Right atrium auricular region (tissue), 2 donors: ENCODE measurements at regions not wholly inside any gene's neighbourhood (a gene's known extent, or its start where the extent isn't known, plus 50 kb on each side); places are given as distances from the start of the nearest gene placed in this dataset.

Experiments
- DNase-seq: peaks from one replicate; pipeline ENCODE4 v3.0.0-alpha.2; 2019; ENCODE audit warnings: low spot score
- H3K27ac ChIP-seq, 2 donors: fragments of 200-600 bp; sonication (generic); 1 replicate in 1 of 2; 2 replicates in 1 of 2; pipeline ENCODE4 v1.5.1; 2016 to 2019
- H3K27me3 ChIP-seq, 2 donors: fragments of 200-600 bp; sonication (generic); one replicate each; pipeline versions ENCODE4 v1.5.1 to v1.6.0; 2017 to 2019
- H3K36me3 ChIP-seq: fragments of 200-600 bp; sonication (generic); one replicate; pipeline ENCODE4 v1.5.1; 2016
- H3K4me1 ChIP-seq, 2 donors: fragments of 200-600 bp; sonication (generic); one replicate each; pipeline versions ENCODE4 v1.5.1 to v1.6.0; 2017 to 2019
- H3K4me3 ChIP-seq, 2 donors: fragments of 200-600 bp; sonication (generic); 1 replicate in 1 of 2; 2 replicates in 1 of 2; pipeline ENCODE4 v1.5.1; 2017 to 2019; ENCODE audit warnings: mild to moderate bottlenecking in 1 of 2, moderate library complexity in 1 of 2
- H3K9me3 ChIP-seq, 2 donors: fragments of 200-600 bp; sonication (generic); one replicate each; pipeline ENCODE4 v1.5.1; 2019
- TF ChIP-seq, protein P1 (sequence below), 2 donors: fragments of 200-600 bp; sonication (generic); IDR thresholded peaks; one replicate each; pipeline ENCODE4 v1.5.1; 2019; ENCODE audit warnings: antibody characterized with exemption in 2 of 2

DNA sequence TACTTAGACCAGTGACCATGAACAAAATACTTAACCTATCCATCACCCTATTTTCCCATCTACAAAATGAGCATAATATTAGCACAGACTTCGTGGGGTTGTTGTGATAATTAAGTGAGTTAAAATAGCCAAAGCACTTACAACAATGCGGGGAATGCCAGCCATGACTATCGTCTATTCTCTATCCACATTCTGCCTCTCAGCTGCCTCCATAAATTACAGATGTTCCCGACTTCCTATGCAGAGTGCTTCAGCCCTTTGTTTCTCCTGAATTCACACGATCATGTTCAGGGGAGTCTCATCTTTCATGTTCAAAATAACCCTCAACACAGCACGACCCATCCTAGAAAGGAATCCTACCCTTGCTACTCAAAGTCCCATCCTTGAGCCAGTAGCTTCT is 211.6 kb downstream of the EN1 start:
- no peaks in the 10 kb centered on the region for H3K4me1 ChIP-seq
- H3K27ac ChIP-seq, result no peak overlapping the region
- peaks cover 0 to 13% of the 10 kb centered on the region in 2 donors for H3K9me3 ChIP-seq
- no peak for DNase-seq
- no peaks in the 10 kb centered on the region for H3K27me3 ChIP-seq
- H3K4me3 ChIP-seq, result no peak overlapping the region
- no peaks in the 10 kb centered on the region for H3K36me3 ChIP-seq
- TF ChIP-seq, protein P1, sequence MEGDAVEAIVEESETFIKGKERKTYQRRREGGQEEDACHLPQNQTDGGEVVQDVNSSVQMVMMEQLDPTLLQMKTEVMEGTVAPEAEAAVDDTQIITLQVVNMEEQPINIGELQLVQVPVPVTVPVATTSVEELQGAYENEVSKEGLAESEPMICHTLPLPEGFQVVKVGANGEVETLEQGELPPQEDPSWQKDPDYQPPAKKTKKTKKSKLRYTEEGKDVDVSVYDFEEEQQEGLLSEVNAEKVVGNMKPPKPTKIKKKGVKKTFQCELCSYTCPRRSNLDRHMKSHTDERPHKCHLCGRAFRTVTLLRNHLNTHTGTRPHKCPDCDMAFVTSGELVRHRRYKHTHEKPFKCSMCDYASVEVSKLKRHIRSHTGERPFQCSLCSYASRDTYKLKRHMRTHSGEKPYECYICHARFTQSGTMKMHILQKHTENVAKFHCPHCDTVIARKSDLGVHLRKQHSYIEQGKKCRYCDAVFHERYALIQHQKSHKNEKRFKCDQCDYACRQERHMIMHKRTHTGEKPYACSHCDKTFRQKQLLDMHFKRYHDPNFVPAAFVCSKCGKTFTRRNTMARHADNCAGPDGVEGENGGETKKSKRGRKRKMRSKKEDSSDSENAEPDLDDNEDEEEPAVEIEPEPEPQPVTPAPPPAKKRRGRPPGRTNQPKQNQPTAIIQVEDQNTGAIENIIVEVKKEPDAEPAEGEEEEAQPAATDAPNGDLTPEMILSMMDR (IDR thresholded peaks at IDR 0.05), result no peak

DNA sequence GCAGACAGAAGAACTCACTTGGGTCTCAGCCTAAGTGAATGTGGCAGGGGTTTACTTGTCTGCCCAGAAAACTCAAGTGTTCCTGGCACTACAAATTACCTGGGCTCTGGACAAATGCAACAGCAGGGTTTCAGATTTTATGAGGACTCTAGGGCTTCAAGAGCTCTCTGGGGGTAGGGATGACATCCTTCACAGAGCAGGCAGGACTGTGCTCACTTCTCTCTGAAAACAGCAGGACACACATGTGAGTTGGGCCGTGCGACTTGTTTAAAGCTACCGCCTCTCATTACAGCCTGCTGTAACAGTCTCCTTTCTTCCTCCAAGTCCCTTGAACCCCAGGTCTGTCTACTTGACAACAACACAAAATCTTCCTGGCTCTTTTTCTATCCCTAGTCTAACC is 212.6 kb downstream of the EN1 start:
- TF ChIP-seq, protein P1 (IDR thresholded peaks at IDR 0.05), result no peak
- Histone ChIP-seq H3K36me3 (no peaks in the 10 kb centered on the region), H3K4me3 (no peak overlapping the region)

DNA sequence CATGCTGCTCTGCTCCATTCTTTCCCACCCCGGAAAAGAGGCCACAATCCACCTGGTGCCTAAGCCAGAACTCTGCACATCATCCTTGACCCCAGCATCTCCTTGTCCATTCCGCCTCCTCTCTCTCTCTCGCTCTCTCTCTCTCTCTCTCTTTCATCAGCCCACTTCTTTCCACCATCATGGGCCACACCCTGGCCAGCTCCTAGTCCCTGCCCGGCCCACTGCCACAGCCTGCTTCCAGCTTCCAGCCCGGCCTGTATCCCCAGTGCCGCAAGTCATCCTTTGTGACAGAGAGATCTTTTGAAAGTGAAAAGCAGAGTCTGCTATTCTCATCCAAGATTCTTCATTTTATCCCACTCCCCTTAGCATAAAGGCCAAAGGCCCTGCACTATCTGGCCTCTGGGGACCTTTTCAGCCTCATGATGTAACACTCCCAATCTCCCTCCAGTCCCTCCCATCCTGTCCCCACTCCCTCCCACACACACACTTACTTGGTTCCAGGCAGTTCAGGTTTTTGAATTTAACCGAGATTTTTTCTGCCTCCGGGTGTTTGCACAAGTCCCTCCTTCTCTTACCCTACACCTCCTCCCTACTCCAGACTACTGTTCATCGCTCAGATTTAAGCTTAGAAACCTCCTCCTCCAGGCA is 214.0 kb downstream of the EN1 start:
- H3K27ac ChIP-seq, result no peak overlapping the region
- H3K4me1 ChIP-seq, result no peaks in the 10 kb centered on the region
- no peaks in the 10 kb centered on the region for H3K36me3 ChIP-seq
- H3K4me3 ChIP-seq, result no peak overlapping the region
- TF ChIP-seq, protein P1 (IDR thresholded peaks at IDR 0.05), result no peak
- no peaks in the 10 kb centered on the region for H3K27me3 ChIP-seq
- no peak for DNase-seq
- H3K9me3 ChIP-seq, result peaks cover 0 to 13% of the 10 kb centered on the region in 2 donors

More for the DNA sequence above, 212.6 kb downstream of the EN1 start:
- H3K27ac ChIP-seq, result no peak overlapping the region
- peaks cover 0 to 13% of the 10 kb centered on the region in 2 donors for H3K9me3 ChIP-seq
- no peak for DNase-seq
- no peaks in the 10 kb centered on the region for H3K27me3 ChIP-seq
- H3K4me1 ChIP-seq, result no peaks in the 10 kb centered on the region

DNA sequence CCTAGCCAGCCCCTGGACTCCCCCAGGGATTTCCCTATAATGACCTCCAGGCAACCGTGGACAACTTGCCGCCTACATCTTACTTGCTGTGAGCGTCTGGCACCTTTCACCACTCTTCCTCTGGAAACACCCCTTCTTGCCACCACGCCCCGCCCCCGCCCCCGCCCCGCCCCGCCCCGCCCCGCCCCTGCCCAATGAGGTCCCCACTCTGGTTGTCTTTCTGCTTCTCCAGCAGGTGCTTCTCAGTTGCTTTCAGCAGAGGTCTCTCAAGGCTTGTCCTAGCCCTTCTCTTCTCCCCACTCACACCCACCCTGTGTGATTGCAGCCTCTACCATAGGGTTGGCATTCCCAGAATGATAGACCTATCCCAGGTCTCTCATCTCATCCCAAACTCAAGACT is 214.5 kb downstream of the EN1 start:
- no peaks in the 10 kb centered on the region for H3K36me3 ChIP-seq
- no peak for DNase-seq
- H3K27ac ChIP-seq, result no peak overlapping the region
- TF ChIP-seq, protein P1 (IDR thresholded peaks at IDR 0.05), result no peak
- H3K9me3 ChIP-seq, result peaks cover 0 to 13% of the 10 kb centered on the region in 2 donors
- no peaks in the 10 kb centered on the region for H3K27me3 ChIP-seq
- H3K4me1 ChIP-seq, result no peaks in the 10 kb centered on the region
- H3K4me3 ChIP-seq, result no peak overlapping the region

DNA sequence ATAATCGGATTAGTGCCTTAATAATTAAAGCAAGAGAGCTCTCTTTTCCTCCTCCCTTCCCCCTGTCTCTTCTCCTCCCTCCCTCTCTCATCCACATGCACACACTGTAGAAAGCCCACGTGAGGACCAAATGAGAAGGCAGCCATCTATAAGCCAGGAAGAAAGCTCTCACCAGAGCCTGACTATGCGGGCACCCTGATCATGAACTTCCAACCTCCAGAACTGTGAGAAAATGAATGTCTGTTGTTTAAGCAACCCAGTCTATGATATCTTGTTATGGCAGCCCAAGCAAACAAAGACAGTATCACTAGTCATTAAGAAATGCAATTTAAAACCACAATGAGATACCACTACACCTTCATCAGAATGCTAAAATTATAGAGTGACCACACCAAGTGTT is 220.3 kb downstream of the EN1 start:
- no peaks in the 10 kb centered on the region for H3K36me3 ChIP-seq
- H3K4me1 ChIP-seq, result no peaks in the 10 kb centered on the region
- H3K27me3 ChIP-seq, result no peaks in the 10 kb centered on the region
- H3K27ac ChIP-seq, result no peak overlapping the region
- DNase-seq, result no peak
- H3K9me3 ChIP-seq, result no peaks in the 10 kb centered on the region
- TF ChIP-seq, protein P1 (IDR thresholded peaks at IDR 0.05), result no peak
- H3K4me3 ChIP-seq, result no peak overlapping the region

DNA sequence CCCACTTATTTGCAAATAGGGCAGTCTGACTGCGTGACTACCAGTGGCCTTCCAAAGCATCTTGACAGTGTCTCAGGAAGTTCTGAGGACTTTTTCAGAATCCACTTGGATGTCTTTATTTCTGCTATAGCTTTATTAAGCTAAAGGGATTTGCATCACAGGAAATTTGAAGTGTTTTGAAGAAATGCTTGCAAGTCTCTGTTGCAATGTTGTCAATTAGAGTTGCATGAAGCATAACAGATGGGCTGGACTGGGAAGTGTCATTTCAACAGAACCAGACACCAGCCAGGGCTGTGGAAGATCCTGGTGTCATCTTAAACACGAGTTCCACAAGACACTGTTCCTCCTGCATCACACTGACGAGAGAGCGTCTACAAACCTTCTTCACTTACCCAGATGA is 224.5 kb downstream of the EN1 start:
- Histone ChIP-seq H3K27me3 (no peaks in the 10 kb centered on the region), H3K4me1 (no peaks in the 10 kb centered on the region), H3K9me3 (no peaks in the 10 kb centered on the region), H3K4me3 (no peak overlapping the region), H3K27ac (no peak overlapping the region), H3K36me3 (no peaks in the 10 kb centered on the region)
- TF ChIP-seq, protein P1 (IDR thresholded peaks at IDR 0.05), result no peak
- DNase-seq, result no peak
